B cell (primary cell): ENCODE measurements at regions not wholly inside any gene's neighbourhood (a gene's known extent, or its start where the extent isn't known, plus 50 kb on each side); places are given as distances from the start of the nearest gene placed in this dataset.

ENCODE experiments used
- ATAC-seq: fragments of 200-7000 bp; cut with Tn5 transposase; one replicate; pipeline ENCODE4 v1.10.0; 2021; ENCODE audit warnings: low read depth, mild to moderate bottlenecking, moderate number of reproducible peaks, moderate library complexity
- CTCF ChIA-PET: fragments of 350-600 bp; sonication (Branson Sonifier 250); formaldehyde crosslinking; loops from one replicate; lab custom pipeline; 2021; ENCODE audit warnings: antibody characterized with exemption, inconsistent platforms; lab: Charles Lee
- POLR2A ChIA-PET: fragments of 350-600 bp; sonication (Branson Sonifier 250); formaldehyde crosslinking; loops from one replicate; lab custom pipeline; 2021; ENCODE audit warnings: antibody characterized with exemption; lab: Charles Lee
- DNase-seq: peaks from one replicate; pipeline ENCODE4 v3.0.0; 2013
- H2AFZ ChIP-seq: 2 replicates; pipeline ENCODE4 v1.6.1; 2012; ENCODE audit warnings: mild to moderate bottlenecking, low read depth, low read length; ENCODE audit not compliant: insufficient read depth, poor library complexity, severe bottlenecking
- H3K27ac ChIP-seq, 2 donors: 1 replicate in 1 of 2; 2 replicates in 1 of 2; pipeline ENCODE4 v1.5.1; 2012 to 2013; ENCODE audit warnings: low read length in 2 of 2, mild to moderate bottlenecking in 2 of 2, moderate library complexity in 1 of 2
- H3K27me3 ChIP-seq, 4 experiments: fragments of 200-600 bp in 1 of 4; sonication (generic) in 1 of 4; replicated peaks in 1 of 4; 1 replicate in 2 of 4; 2 replicates in 2 of 4; pipeline versions ENCODE4 v1.6.1 to v1.7.0; 2013 to 2016; ENCODE audit warnings: low read length in 3 of 4, mild to moderate bottlenecking in 2 of 4, mixed read lengths in 1 of 4, moderate library complexity in 1 of 4; ENCODE audit not compliant: insufficient read depth in 4 of 4, control insufficient read depth in 3 of 4; ENCODE audit errors: control extremely low read depth in 1 of 4
- H3K36me3 ChIP-seq, 2 experiments: replicated peaks in 1 of 2; 1 replicate in 1 of 2; 2 replicates in 1 of 2; pipeline versions ENCODE4 v1.6.1 to v1.7.1; 2013; ENCODE audit warnings: low read length in 1 of 2; ENCODE audit not compliant: insufficient read depth in 2 of 2, control insufficient read depth in 1 of 2; ENCODE audit errors: control extremely low read depth in 1 of 2, extremely low read depth in 1 of 2
- H3K4me1 ChIP-seq, 2 donors: fragments of 200-600 bp in 1 of 2; sonication (generic) in 1 of 2; 1 replicate in 1 of 2; 2 replicates in 1 of 2; pipeline versions ENCODE4 v1.5.1 to v1.6.1; 2013 to 2017; ENCODE audit warnings: low read length in 2 of 2; ENCODE audit not compliant: control insufficient read depth in 2 of 2, insufficient read depth in 2 of 2
- H3K4me2 ChIP-seq: replicated peaks from 2 replicates; pipeline ENCODE3; 2012; ENCODE audit warnings: mild to moderate bottlenecking, low read depth, low read length; ENCODE audit not compliant: poor library complexity, severe bottlenecking
- H3K4me3 ChIP-seq, 5 experiments: fragments of 200-600 bp in 1 of 5; sonication (generic) in 1 of 5; 1 replicate in 3 of 5; 2 replicates in 2 of 5; pipeline versions ENCODE4 v1.5.1 to v1.7.0; 2011 to 2016; ENCODE audit warnings: low read length in 4 of 5, mild to moderate bottlenecking in 4 of 5, low read depth in 2 of 5, control low read depth in 1 of 5, moderate library complexity in 1 of 5; ENCODE audit not compliant: insufficient read depth in 1 of 5; ENCODE audit errors: control extremely low read depth in 1 of 5, extremely low read depth in 1 of 5
- H3K79me2 ChIP-seq: fragments of 200-600 bp; sonication (generic); one replicate; pipeline ENCODE4 v1.6.0; 2016; ENCODE audit warnings: low read length; ENCODE audit not compliant: control insufficient read depth, insufficient read depth
- H3K9ac ChIP-seq: fragments of 200-600 bp; sonication (generic); 2 replicates; pipeline ENCODE4 v1.6.1; 2017; ENCODE audit warnings: mild to moderate bottlenecking, low read length, moderate library complexity
- H3K9me3 ChIP-seq, 3 donors: one replicate each; pipeline versions ENCODE4 v1.6.1 to v1.7.1; 2013; ENCODE audit warnings: low read length in 2 of 3; ENCODE audit not compliant: control insufficient read depth in 2 of 3, insufficient read depth in 1 of 3; ENCODE audit errors: control extremely low read depth in 1 of 3
- H4K20me1 ChIP-seq: 2 replicates; pipeline ENCODE4 v1.6.0; 2012; ENCODE audit warnings: mild to moderate bottlenecking, low read length; ENCODE audit not compliant: insufficient read depth, control insufficient read depth, poor library complexity, severe bottlenecking
- H3K27ac Mint-ChIP-seq: one replicate; pipeline ENCODE4 v1.8.0; 2021; ENCODE audit warnings: mixed read lengths
- H3K27me3 Mint-ChIP-seq: one replicate; pipeline ENCODE4 v1.8.0; 2021; ENCODE audit warnings: mixed read lengths
- H3K4me1 Mint-ChIP-seq: one replicate; pipeline ENCODE4 v1.8.0; 2021; ENCODE audit warnings: mixed read lengths
- H3K4me3 Mint-ChIP-seq: one replicate; pipeline ENCODE4 v1.8.0; 2021; ENCODE audit warnings: mixed read lengths
- H3K9me3 Mint-ChIP-seq: one replicate; pipeline ENCODE4 v1.8.0; 2022; ENCODE audit warnings: mixed read lengths; ENCODE audit not compliant: insufficient read depth
- EZH2 ChIP-seq: IDR thresholded peaks from 2 replicates; pipeline ENCODE4 v1.6.1; 2012; ENCODE audit warnings: borderline replicate concordance, low read depth, mild to moderate bottlenecking, moderate library complexity, low read length; ENCODE audit not compliant: insufficient read depth, poor library complexity, severe bottlenecking
- WGBS: methylation state at CpG from one replicate; pipeline ENCODE4 v1.1.5; 2013; ENCODE audit warnings: missing lambda C conversion rate; ENCODE audit not compliant: insufficient coverage; 5-methylcytosine and 5-hydroxymethylcytosine counted together
- intact Hi-C: fragments of 100-400 bp; cut with micrococcal nuclease; formaldehyde crosslinking; loops from one replicate; pipeline ENCODE4 v1.10.0; 2022
- TF ChIP-seq, protein P1 (sequence below): fragments of 200-600 bp; IDR thresholded peaks from one replicate; pipeline ENCODE4 v1.8.0; 2022; ENCODE audit warnings: antibody characterized with exemption, mild to moderate bottlenecking

DNA sequence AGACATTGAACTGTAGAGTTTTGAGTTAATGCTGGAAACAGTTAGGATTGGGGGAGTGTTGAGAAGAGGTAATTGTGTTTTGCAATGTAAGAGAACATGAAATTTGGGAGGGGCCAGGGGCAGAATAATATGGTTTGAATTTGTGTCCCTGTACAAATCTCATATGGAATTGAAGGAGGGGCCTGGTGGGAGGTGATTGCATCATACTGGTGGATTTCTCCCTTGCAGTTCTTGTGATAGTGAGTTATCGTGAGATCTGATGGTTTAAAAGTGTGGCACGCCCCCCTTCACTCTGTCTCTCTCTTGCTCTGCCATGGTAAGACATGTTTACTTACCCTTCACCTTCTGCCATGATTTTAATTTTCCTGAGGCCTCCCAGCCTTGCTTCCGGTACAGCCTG, 876.0 kb upstream of the FBXO33 start:
- H3K36me3 ChIP-seq: no peaks in the 10 kb centered on the region
- Mint-ChIP-seq H3K4me3 (no peak overlapping the region), H3K27ac (no peak overlapping the region), H3K9me3 (no peaks in the 10 kb centered on the region), H3K27me3 (no peaks in the 10 kb centered on the region), H3K4me1 (no peaks in the 10 kb centered on the region)
- no peak overlapping the region for H3K9ac ChIP-seq
- no peak overlapping the region for H3K27ac ChIP-seq
- no CpG with 5 or more reads among the region's 3 CpGs for WGBS
- H3K4me3 ChIP-seq: no peak overlapping the region
- no peaks in the 10 kb centered on the region for H4K20me1 ChIP-seq
- POLR2A ChIA-PET: no interaction called here
- no peaks in the 10 kb centered on the region for H3K4me1 ChIP-seq
- H2AFZ ChIP-seq: no peak overlapping the region
- H3K27me3 ChIP-seq: no peaks in the 10 kb centered on the region
- no peak overlapping the region for H3K4me2 ChIP-seq
- H3K9me3 ChIP-seq: peaks cover 1 to 4% (median 2%) of the 10 kb centered on the region in 3 donors
- ATAC-seq: no peak
- no peaks in the 10 kb centered on the region for H3K79me2 ChIP-seq
- intact Hi-C loops: no loop called here
- TF ChIP-seq, protein P1, sequence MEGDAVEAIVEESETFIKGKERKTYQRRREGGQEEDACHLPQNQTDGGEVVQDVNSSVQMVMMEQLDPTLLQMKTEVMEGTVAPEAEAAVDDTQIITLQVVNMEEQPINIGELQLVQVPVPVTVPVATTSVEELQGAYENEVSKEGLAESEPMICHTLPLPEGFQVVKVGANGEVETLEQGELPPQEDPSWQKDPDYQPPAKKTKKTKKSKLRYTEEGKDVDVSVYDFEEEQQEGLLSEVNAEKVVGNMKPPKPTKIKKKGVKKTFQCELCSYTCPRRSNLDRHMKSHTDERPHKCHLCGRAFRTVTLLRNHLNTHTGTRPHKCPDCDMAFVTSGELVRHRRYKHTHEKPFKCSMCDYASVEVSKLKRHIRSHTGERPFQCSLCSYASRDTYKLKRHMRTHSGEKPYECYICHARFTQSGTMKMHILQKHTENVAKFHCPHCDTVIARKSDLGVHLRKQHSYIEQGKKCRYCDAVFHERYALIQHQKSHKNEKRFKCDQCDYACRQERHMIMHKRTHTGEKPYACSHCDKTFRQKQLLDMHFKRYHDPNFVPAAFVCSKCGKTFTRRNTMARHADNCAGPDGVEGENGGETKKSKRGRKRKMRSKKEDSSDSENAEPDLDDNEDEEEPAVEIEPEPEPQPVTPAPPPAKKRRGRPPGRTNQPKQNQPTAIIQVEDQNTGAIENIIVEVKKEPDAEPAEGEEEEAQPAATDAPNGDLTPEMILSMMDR: no peak
- TF ChIP-seq EZH2: no peak
- DNase-seq: no peak
- CTCF ChIA-PET: no interaction called here

DNA sequence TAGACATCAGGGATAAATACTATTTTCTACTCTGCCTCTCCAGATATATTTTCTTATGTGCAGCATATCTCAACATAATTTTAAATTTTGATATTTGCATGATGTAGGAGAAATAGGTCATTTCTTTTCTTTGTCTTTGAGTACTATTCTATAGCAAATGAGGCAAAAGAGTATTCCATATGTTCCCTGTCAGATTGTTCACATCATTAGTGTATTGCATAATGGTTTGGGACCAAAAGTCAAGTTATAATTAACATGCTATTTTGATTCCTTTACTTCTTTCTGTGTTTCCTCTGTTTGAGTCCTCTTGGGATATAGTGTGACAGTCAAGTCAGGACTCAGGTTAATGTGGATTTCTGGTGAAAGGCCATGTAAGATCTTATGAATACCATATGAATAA, 864.6 kb upstream of the FBXO33 start:
- H3K27me3 ChIP-seq: no peaks in the 10 kb centered on the region
- H3K27ac ChIP-seq: no peak overlapping the region
- no peak overlapping the region for H3K4me2 ChIP-seq
- no peak for DNase-seq
- TF ChIP-seq, protein P1: no peak
- no peak for TF ChIP-seq EZH2
- no peaks in the 10 kb centered on the region for H3K79me2 ChIP-seq
- ATAC-seq: no peak
- Mint-ChIP-seq H3K4me3 (no peak overlapping the region), H3K4me1 (peaks cover 19% of the 10 kb centered on the region), H3K27me3 (no peaks in the 10 kb centered on the region), H3K9me3 (peaks cover 3% of the 10 kb centered on the region), H3K27ac (no peak overlapping the region)
- no peak overlapping the region for H3K9ac ChIP-seq
- H3K4me3 ChIP-seq: no peak overlapping the region
- ChIA-PET CTCF (no interaction called here), POLR2A (no interaction called here)
- intact Hi-C loops: no loop called here
- no peaks in the 10 kb centered on the region for H3K36me3 ChIP-seq
- no peak overlapping the region for H2AFZ ChIP-seq
- H4K20me1 ChIP-seq: no peaks in the 10 kb centered on the region
- peaks cover 0 to 9% (median 1%) of the 10 kb centered on the region in 3 donors for H3K9me3 ChIP-seq
- H3K4me1 ChIP-seq: peaks cover 9 to 10% of the 10 kb centered on the region in 2 donors
